Kidney epithelial cell (primary cell): ENCODE measurements at regions not wholly inside any gene's neighbourhood (a gene's known extent, or its start where the extent isn't known, plus 50 kb on each side); places are given as distances from the start of the nearest gene placed in this dataset.

Experiments
- DNase-seq: peaks from one replicate; pipeline ENCODE4 v3.0.0-alpha.2; 2010; ENCODE audit warnings: low read depth
- H3K27me3 ChIP-seq: 2 replicates; pipeline ENCODE4 v1.6.0; 2011; ENCODE audit warnings: low read length; ENCODE audit not compliant: control insufficient read depth, insufficient read depth
- H3K36me3 ChIP-seq: 2 replicates; pipeline ENCODE4 v1.5.1; 2011; ENCODE audit warnings: low read length; ENCODE audit not compliant: control insufficient read depth, insufficient read depth
- H3K4me3 ChIP-seq: 2 replicates; pipeline ENCODE4 v1.5.1; 2011; ENCODE audit warnings: low read depth, mild to moderate bottlenecking, control low read depth, low read length
- CTCF ChIP-seq: IDR thresholded peaks from 2 replicates; pipeline ENCODE4 v1.5.1; 2011; ENCODE audit warnings: mild to moderate bottlenecking, moderate library complexity, low read length, control low read depth, inconsistent platforms; ENCODE audit not compliant: insufficient read depth, poor library complexity, severe bottlenecking

GRCh38 chr9:89922099-89922498 is 317.3 kb downstream of the GADD45G start:
- no peak for DNase-seq
- Histone ChIP-seq H3K4me3 (no peak overlapping the region), H3K36me3 (no peaks in the 10 kb centered on the region), H3K27me3 (peaks cover 10% of the 10 kb centered on the region)
- no peak for TF ChIP-seq CTCF

DNA sequence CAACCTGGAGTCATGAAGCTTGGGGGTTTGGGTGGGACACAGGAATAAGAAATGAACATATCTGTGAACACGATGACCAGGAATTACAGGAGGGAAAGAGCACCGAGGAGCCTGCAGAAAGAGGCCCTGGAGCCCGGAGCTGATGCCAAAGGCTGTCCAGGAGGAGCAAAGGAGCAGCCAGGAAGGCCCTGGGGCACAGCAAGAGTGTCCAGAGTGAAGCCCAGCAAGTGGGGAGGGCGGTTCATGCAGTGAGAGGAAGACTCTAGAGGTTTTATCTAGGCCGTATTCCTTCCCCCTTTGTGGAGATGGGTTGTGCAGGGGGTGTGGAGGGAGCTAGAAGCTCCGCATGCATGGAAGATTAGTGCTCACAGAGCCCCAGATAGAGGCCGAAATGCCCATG is 318.4 kb downstream of the GADD45G start:
- Histone ChIP-seq H3K27me3 (peaks cover 10% of the 10 kb centered on the region), H3K36me3 (no peaks in the 10 kb centered on the region), H3K4me3 (no peak overlapping the region)
- no peak for TF ChIP-seq CTCF
- DNase-seq, result no peak

DNA sequence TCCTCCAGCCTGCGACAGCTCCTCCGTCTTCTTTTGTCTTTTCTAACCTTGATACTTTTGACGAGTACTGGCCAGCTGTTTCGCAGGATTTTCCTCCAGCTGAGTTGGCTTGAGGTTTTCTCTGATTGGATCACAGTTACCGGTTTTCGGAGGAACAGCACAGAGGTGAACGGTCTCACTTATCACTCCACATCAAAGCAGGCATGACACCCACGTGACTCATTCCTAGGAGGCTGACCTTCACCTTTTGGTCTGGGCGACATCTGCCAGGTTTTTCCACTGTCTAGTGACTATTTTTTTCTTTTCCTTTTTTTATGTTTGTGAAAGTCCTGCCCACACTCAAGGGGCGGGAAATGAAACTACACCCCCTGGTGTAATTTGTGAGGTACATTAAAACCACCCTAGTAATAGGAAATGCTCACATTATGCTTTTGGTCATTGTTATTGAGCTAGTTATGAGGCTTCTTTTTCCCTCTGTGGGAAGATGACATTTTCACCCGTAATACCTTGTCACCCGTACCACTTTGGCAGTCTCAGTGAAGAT is 319.2 kb downstream of the GADD45G start:
- peaks cover 12% of the 10 kb centered on the region for H3K27me3 ChIP-seq
- TF ChIP-seq CTCF, result no peak
- DNase-seq, result no peak
- no peaks in the 10 kb centered on the region for H3K36me3 ChIP-seq
- no peak overlapping the region for H3K4me3 ChIP-seq

- no peak for TF ChIP-seq CTCF
- no peak for DNase-seq
- Histone ChIP-seq H3K4me3 (no peak overlapping the region), H3K27me3 (peaks cover 12% of the 10 kb centered on the region), H3K36me3 (no peaks in the 10 kb centered on the region)
Observed at GRCh38 chr9:89924611-89925010, 319.8 kb downstream of the GADD45G start.

GRCh38 chr9:89926167-89926566 is 321.4 kb downstream of the GADD45G start:
- H3K4me3 ChIP-seq, result no peak overlapping the region
- peaks cover 7% of the 10 kb centered on the region for H3K27me3 ChIP-seq
- no peaks in the 10 kb centered on the region for H3K36me3 ChIP-seq
- no peak for TF ChIP-seq CTCF
- no peak for DNase-seq

GRCh38 chr9:89926691-89927220 is 321.9 kb downstream of the GADD45G start:
- no peak for DNase-seq
- no peak for TF ChIP-seq CTCF
- no peaks in the 10 kb centered on the region for H3K36me3 ChIP-seq

More at GRCh38 chr9:89926691-89927220, 321.9 kb downstream of the GADD45G start:
- peaks cover 5% of the 10 kb centered on the region for H3K27me3 ChIP-seq
- no peak overlapping the region for H3K4me3 ChIP-seq
